Astrocyte (in vitro differentiated cells and primary cell): ENCODE measurements at regions not wholly inside any gene's neighbourhood (a gene's known extent, or its start where the extent isn't known, plus 50 kb on each side); places are given as distances from the start of the nearest gene placed in this dataset.

Source experiments
- DNase-seq: peaks from one replicate; pipeline ENCODE4 v3.0.0-alpha.2; 2010; ENCODE audit warnings: low read depth
- FAIRE-seq: peaks from 2 replicates; lab custom pipeline; 2011; peaks lifted over from hg19 to GRCh38; lab: Jason Lieb, UNC
- H2AFZ ChIP-seq: 2 replicates; pipeline ENCODE4 v1.6.0; 2012; ENCODE audit warnings: low read depth, low read length, inconsistent platforms
- H3K27ac ChIP-seq: 2 replicates; pipeline ENCODE4 v1.5.1; 2011; ENCODE audit warnings: low read depth, low read length, inconsistent platforms
- H3K27me3 ChIP-seq: 2 replicates; pipeline ENCODE4 v1.6.0; 2011; ENCODE audit warnings: low read length, inconsistent platforms; ENCODE audit not compliant: insufficient read depth
- H3K36me3 ChIP-seq: 2 replicates; pipeline ENCODE4 v1.5.1; 2011; ENCODE audit warnings: low read length, inconsistent platforms; ENCODE audit not compliant: insufficient read depth
- H3K4me1 ChIP-seq: 2 replicates; pipeline ENCODE4 v1.5.1; 2011; ENCODE audit warnings: low read length, inconsistent platforms; ENCODE audit not compliant: insufficient read depth
- H3K4me2 ChIP-seq: 2 replicates; pipeline ENCODE4 v1.6.0; 2012; ENCODE audit warnings: low read length, inconsistent platforms
- H3K4me3 ChIP-seq: 2 replicates; pipeline ENCODE4 v1.5.1; 2011; ENCODE audit warnings: low read depth, mild to moderate bottlenecking, low read length, inconsistent platforms; ENCODE audit not compliant: insufficient read depth
- H3K79me2 ChIP-seq: 2 replicates; pipeline ENCODE4 v1.6.0; 2012; ENCODE audit warnings: mild to moderate bottlenecking, low read length, inconsistent platforms; ENCODE audit not compliant: insufficient read depth
- H3K9ac ChIP-seq: 2 replicates; pipeline ENCODE4 v1.6.0; 2012; ENCODE audit warnings: mild to moderate bottlenecking, low read length, inconsistent platforms
- H3K9me3 ChIP-seq: 2 replicates; pipeline ENCODE4 v1.5.1; 2012; ENCODE audit warnings: low read depth, mild to moderate bottlenecking, low read length, inconsistent platforms; ENCODE audit not compliant: insufficient read depth
- H4K20me1 ChIP-seq: 2 replicates; pipeline ENCODE4 v1.6.0; 2012; ENCODE audit warnings: low read length, inconsistent platforms; ENCODE audit not compliant: insufficient read depth
- H3K27ac Mint-ChIP-seq: one replicate; pipeline ENCODE4 v1.8.0; 2021; ENCODE audit warnings: mild to moderate bottlenecking, mixed read lengths; ENCODE audit not compliant: unreplicated experiment
- H3K27me3 Mint-ChIP-seq: one replicate; pipeline ENCODE4 v1.8.0; 2021; ENCODE audit warnings: low read depth, mixed read lengths; ENCODE audit not compliant: unreplicated experiment
- H3K36me3 Mint-ChIP-seq: one replicate; pipeline ENCODE4 v1.8.0; 2021; ENCODE audit warnings: low read depth, mixed read lengths; ENCODE audit not compliant: unreplicated experiment
- H3K4me1 Mint-ChIP-seq: one replicate; pipeline ENCODE4 v1.8.0; 2021; ENCODE audit warnings: low read depth, mixed read lengths; ENCODE audit not compliant: unreplicated experiment
- H3K4me3 Mint-ChIP-seq: one replicate; pipeline ENCODE4 v1.8.0; 2021; ENCODE audit warnings: mild to moderate bottlenecking, moderate library complexity, mixed read lengths; ENCODE audit not compliant: unreplicated experiment
- H3K9me3 Mint-ChIP-seq: one replicate; pipeline ENCODE4 v1.8.0; 2021; ENCODE audit warnings: mild to moderate bottlenecking, mixed read lengths; ENCODE audit not compliant: unreplicated experiment
- CTCF ChIP-seq: IDR thresholded peaks from 2 replicates; pipeline ENCODE4 v1.5.1; 2011; ENCODE audit warnings: low read depth, mild to moderate bottlenecking, inconsistent platforms, low read length, moderate library complexity; ENCODE audit not compliant: insufficient read depth
- EZH2 ChIP-seq: IDR thresholded peaks from 2 replicates; pipeline ENCODE4 v1.6.1; 2012; ENCODE audit warnings: mild to moderate bottlenecking, low read length, inconsistent platforms; ENCODE audit not compliant: insufficient read depth

- Mint-ChIP-seq H3K36me3 (peaks cover 4% of the 10 kb centered on the region), H3K27me3 (peaks cover 45% of the 10 kb centered on the region), H3K4me1 (no peaks in the 10 kb centered on the region), H3K4me3 (no peak overlapping the region), H3K9me3 (peaks cover 2% of the 10 kb centered on the region), H3K27ac (no peak overlapping the region)
- Histone ChIP-seq H3K9me3 (no peaks in the 10 kb centered on the region), H2AFZ (no peak overlapping the region), H3K4me1 (peaks cover 3% of the 10 kb centered on the region), H3K79me2 (no peaks in the 10 kb centered on the region), H3K4me2 (no peak overlapping the region), H3K9ac (no peak overlapping the region), H3K27ac (no peak overlapping the region), H3K4me3 (no peak overlapping the region), H4K20me1 (no peaks in the 10 kb centered on the region), H3K36me3 (no peaks in the 10 kb centered on the region), H3K27me3 (no peaks in the 10 kb centered on the region)
- no peak for DNase-seq
- no peak for FAIRE-seq
- no peak for TF ChIP-seq CTCF
- TF ChIP-seq EZH2: no peak
These were observed 105.7 kb upstream of the USP24 start for GRCh38 chr1:55320891-55321290.

- DNase-seq (peak; percentile 49), FAIRE-seq (no peak)
- peak overlapping the region; percentile 20 for H3K4me2 ChIP-seq
- no peak overlapping the region for H3K4me3 Mint-ChIP-seq
- no peak overlapping the region for H3K4me3 ChIP-seq
- H4K20me1 ChIP-seq: no peaks in the 10 kb centered on the region
- H3K27ac Mint-ChIP-seq: no peak overlapping the region
- peaks cover 2% of the 10 kb centered on the region for H3K9me3 Mint-ChIP-seq
- no peak overlapping the region for H3K9ac ChIP-seq
- H3K4me1 Mint-ChIP-seq: no peaks in the 10 kb centered on the region
- peaks cover 2% of the 10 kb centered on the region for H3K36me3 Mint-ChIP-seq
- H3K36me3 ChIP-seq: no peaks in the 10 kb centered on the region
- H3K9me3 ChIP-seq: no peaks in the 10 kb centered on the region
- H2AFZ ChIP-seq: no peak overlapping the region
- H3K79me2 ChIP-seq: no peaks in the 10 kb centered on the region
- TF ChIP-seq CTCF (no peak), EZH2 (no peak)
- no peak overlapping the region for H3K27ac ChIP-seq
- no peaks in the 10 kb centered on the region for H3K27me3 ChIP-seq
- peaks cover 42% of the 10 kb centered on the region for H3K27me3 Mint-ChIP-seq
- H3K4me1 ChIP-seq: peaks cover 3% of the 10 kb centered on the region
These were observed 103.1 kb upstream of the USP24 start for GRCh38 chr1:55318116-55318817.

GRCh38 chr1:55317673-55318072 is 102.5 kb upstream of the USP24 start:
- Histone ChIP-seq H3K4me1 (peaks cover 3% of the 10 kb centered on the region), H3K79me2 (no peaks in the 10 kb centered on the region), H2AFZ (no peak overlapping the region), H4K20me1 (no peaks in the 10 kb centered on the region), H3K27ac (no peak overlapping the region), H3K9me3 (no peaks in the 10 kb centered on the region), H3K4me2 (peak overlapping the region; percentile 20), H3K36me3 (no peaks in the 10 kb centered on the region), H3K27me3 (no peaks in the 10 kb centered on the region), H3K9ac (no peak overlapping the region), H3K4me3 (no peak overlapping the region)
- Mint-ChIP-seq H3K36me3 (no peaks in the 10 kb centered on the region), H3K4me3 (no peak overlapping the region), H3K4me1 (no peaks in the 10 kb centered on the region), H3K27me3 (peaks cover 36% of the 10 kb centered on the region), H3K27ac (no peak overlapping the region), H3K9me3 (peaks cover 2% of the 10 kb centered on the region)
- FAIRE-seq (no peak), DNase-seq (no peak)
- TF ChIP-seq CTCF: no peak
- TF ChIP-seq EZH2: no peak
